Smooth muscle cell (in vitro differentiated cells): ENCODE measurements at regions not wholly inside any gene's neighbourhood (a gene's known extent, or its start where the extent isn't known, plus 50 kb on each side); places are given as distances from the start of the nearest gene placed in this dataset.

ENCODE experiments used
- DNase-seq: peaks from one replicate; lab custom pipeline; 2025; ENCODE audit not compliant: unreplicated experiment; lab: John Stamatoyannopoulos, UW
- H2AFZ ChIP-seq: fragments of 200-600 bp; sonication (generic); 2 replicates; pipeline ENCODE4 v1.6.0; 2016; ENCODE audit warnings: antibody characterized with exemption, low read depth, mild to moderate bottlenecking
- H3F3A ChIP-seq: fragments of 200-600 bp; sonication (generic); 2 replicates; pipeline ENCODE4 v1.6.0; 2017; ENCODE audit warnings: antibody characterized with exemption, low read depth
- H3K27ac ChIP-seq: fragments of 200-600 bp; sonication (generic); 2 replicates; pipeline ENCODE4 v1.5.1; 2016; ENCODE audit warnings: low read depth, mild to moderate bottlenecking
- H3K27me3 ChIP-seq: fragments of 200-600 bp; sonication (generic); 2 replicates; pipeline ENCODE4 v1.6.1; 2016; ENCODE audit warnings: low read depth, mild to moderate bottlenecking
- H3K36me3 ChIP-seq: fragments of 200-600 bp; sonication (generic); 2 replicates; pipeline ENCODE4 v1.5.1; 2016; ENCODE audit warnings: low read depth
- H3K4me1 ChIP-seq: fragments of 200-600 bp; sonication (generic); 2 replicates; pipeline ENCODE4 v1.5.1; 2016; ENCODE audit warnings: low read depth
- H3K4me2 ChIP-seq: fragments of 200-600 bp; sonication (generic); 2 replicates; pipeline ENCODE4 v1.6.0; 2016; ENCODE audit warnings: mild to moderate bottlenecking
- H3K4me3 ChIP-seq: fragments of 200-600 bp; sonication (generic); 2 replicates; pipeline ENCODE4 v1.5.1; 2016; ENCODE audit warnings: mild to moderate bottlenecking
- H3K79me2 ChIP-seq: fragments of 200-600 bp; sonication (generic); 2 replicates; pipeline ENCODE4 v1.6.0; 2016; ENCODE audit warnings: low read depth, mild to moderate bottlenecking
- H3K9ac ChIP-seq: fragments of 200-600 bp; sonication (generic); 2 replicates; pipeline ENCODE4 v1.6.0; 2016; ENCODE audit warnings: low read depth
- H3K9me3 ChIP-seq: fragments of 200-600 bp; sonication (generic); replicated peaks from 2 replicates; pipeline ENCODE4 v1.5.1; 2016; ENCODE audit warnings: low read depth
- H4K20me1 ChIP-seq: fragments of 200-600 bp; sonication (generic); 2 replicates; pipeline ENCODE4 v1.6.0; 2016; ENCODE audit warnings: low read depth
- WGBS: methylation state at CpG from one replicate; pipeline ENCODE4 v1.1.7; 2016; ENCODE audit warnings: low lambda C conversion rate; 5-methylcytosine and 5-hydroxymethylcytosine counted together
- TF ChIP-seq, protein P1 (sequence below): fragments of 200-600 bp; sonication (generic); IDR thresholded peaks from 2 replicates; pipeline ENCODE4 v1.5.1; 2017; ENCODE audit warnings: borderline replicate concordance, mild to moderate bottlenecking, antibody characterized with exemption; ENCODE audit not compliant: insufficient read depth, poor library complexity, severe bottlenecking

GRCh38 chr1:185404907-185405568, 88.0 kb upstream of the IVNS1ABP start:
- Histone ChIP-seq H3K4me3 (peak overlapping the region; percentile 11), H2AFZ (peak overlapping the region; percentile 2), H3F3A (no peaks in the 10 kb centered on the region), H3K4me2 (peak overlapping the region; percentile 34), H3K27me3 (no peaks in the 10 kb centered on the region), H3K27ac (peak overlapping the region; percentile 44), H3K9ac (no peak overlapping the region), H3K79me2 (no peaks in the 10 kb centered on the region), H3K9me3 (no peaks in the 10 kb centered on the region), H4K20me1 (no peaks in the 10 kb centered on the region), H3K4me1 (peaks cover 28% of the 10 kb centered on the region), H3K36me3 (no peaks in the 10 kb centered on the region)
- DNase-seq = no peak
- 69% methylated on average over 6 of the region's 6 CpGs for WGBS
- TF ChIP-seq, protein P1, sequence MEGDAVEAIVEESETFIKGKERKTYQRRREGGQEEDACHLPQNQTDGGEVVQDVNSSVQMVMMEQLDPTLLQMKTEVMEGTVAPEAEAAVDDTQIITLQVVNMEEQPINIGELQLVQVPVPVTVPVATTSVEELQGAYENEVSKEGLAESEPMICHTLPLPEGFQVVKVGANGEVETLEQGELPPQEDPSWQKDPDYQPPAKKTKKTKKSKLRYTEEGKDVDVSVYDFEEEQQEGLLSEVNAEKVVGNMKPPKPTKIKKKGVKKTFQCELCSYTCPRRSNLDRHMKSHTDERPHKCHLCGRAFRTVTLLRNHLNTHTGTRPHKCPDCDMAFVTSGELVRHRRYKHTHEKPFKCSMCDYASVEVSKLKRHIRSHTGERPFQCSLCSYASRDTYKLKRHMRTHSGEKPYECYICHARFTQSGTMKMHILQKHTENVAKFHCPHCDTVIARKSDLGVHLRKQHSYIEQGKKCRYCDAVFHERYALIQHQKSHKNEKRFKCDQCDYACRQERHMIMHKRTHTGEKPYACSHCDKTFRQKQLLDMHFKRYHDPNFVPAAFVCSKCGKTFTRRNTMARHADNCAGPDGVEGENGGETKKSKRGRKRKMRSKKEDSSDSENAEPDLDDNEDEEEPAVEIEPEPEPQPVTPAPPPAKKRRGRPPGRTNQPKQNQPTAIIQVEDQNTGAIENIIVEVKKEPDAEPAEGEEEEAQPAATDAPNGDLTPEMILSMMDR = no peak

DNA sequence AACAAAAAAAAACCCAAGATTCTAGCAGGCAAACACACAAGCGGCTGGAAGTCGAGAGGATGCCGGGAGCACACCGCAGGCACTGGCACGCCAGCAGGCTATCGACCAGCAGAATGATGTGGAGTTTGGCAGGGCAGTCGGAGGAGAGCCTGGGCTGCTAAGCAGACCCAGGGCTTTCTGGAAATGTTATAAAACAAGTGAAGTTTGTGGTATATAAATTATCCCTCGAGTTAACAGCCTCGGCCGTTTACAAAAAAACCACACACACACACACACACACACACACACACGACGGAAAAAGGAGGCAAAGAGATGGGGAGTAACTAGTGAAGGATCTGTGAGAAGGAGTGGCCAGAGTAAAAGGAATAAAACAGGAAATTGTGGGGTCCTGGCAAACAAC, 87.2 kb upstream of the IVNS1ABP start:
- peaks cover 31% of the 10 kb centered on the region for H3K4me1 ChIP-seq
- peak overlapping the region; percentile 44 for H3K27ac ChIP-seq
- DNase-seq = no peak
- no peaks in the 10 kb centered on the region for H3F3A ChIP-seq
- H3K9me3 ChIP-seq = no peaks in the 10 kb centered on the region
- 48% methylated on average over 12 of the region's 12 CpGs for WGBS
- H3K4me3 ChIP-seq = peak overlapping the region; percentile 11
- H4K20me1 ChIP-seq = no peaks in the 10 kb centered on the region
- no peaks in the 10 kb centered on the region for H3K36me3 ChIP-seq
- peak overlapping the region; percentile 6 for H3K9ac ChIP-seq
- peak overlapping the region; percentile 2 for H2AFZ ChIP-seq
- peak overlapping the region; percentile 34 for H3K4me2 ChIP-seq
- TF ChIP-seq, protein P1 = no peak
- H3K27me3 ChIP-seq = no peaks in the 10 kb centered on the region
- H3K79me2 ChIP-seq = no peaks in the 10 kb centered on the region

- Histone ChIP-seq H3K27ac (peak overlapping the region; percentile 98), H3F3A (no peaks in the 10 kb centered on the region), H3K4me3 (no peak overlapping the region), H3K4me1 (peaks cover 33% of the 10 kb centered on the region), H3K27me3 (no peaks in the 10 kb centered on the region), H3K79me2 (no peaks in the 10 kb centered on the region), H3K9me3 (no peaks in the 10 kb centered on the region), H2AFZ (peak overlapping the region; percentile 39), H4K20me1 (no peaks in the 10 kb centered on the region), H3K36me3 (no peaks in the 10 kb centered on the region), H3K4me2 (peak overlapping the region; percentile 47), H3K9ac (peak overlapping the region; percentile 22)
- DNase-seq = no peak
- 51% methylated on average over 3 of the region's 3 CpGs for WGBS
- TF ChIP-seq, protein P1 = no peak
Observed at GRCh38 chr1:185402930-185403329, 85.9 kb upstream of the IVNS1ABP start.

GRCh38 chr1:185401019-185401418, 84.0 kb upstream of the IVNS1ABP start:
- Histone ChIP-seq H3K4me2 (peak overlapping the region; percentile 43), H3K27ac (peak overlapping the region; percentile 98), H3K27me3 (no peaks in the 10 kb centered on the region), H3K9ac (peak overlapping the region; percentile 87), H3F3A (no peaks in the 10 kb centered on the region), H3K9me3 (no peaks in the 10 kb centered on the region), H3K4me3 (no peak overlapping the region), H3K79me2 (no peaks in the 10 kb centered on the region), H3K36me3 (no peaks in the 10 kb centered on the region), H2AFZ (no peak overlapping the region), H3K4me1 (peaks cover 33% of the 10 kb centered on the region), H4K20me1 (no peaks in the 10 kb centered on the region)
- no peak for DNase-seq
- 20% methylated on average over 3 of the region's 3 CpGs for WGBS
- TF ChIP-seq, protein P1 = no peak
